Liver (tissue), 8 donors: ENCODE measurements at regions not wholly inside any gene's neighbourhood (a gene's known extent, or its start where the extent isn't known, plus 50 kb on each side); places are given as distances from the start of the nearest gene placed in this dataset.

Experiments
- DNase-seq: peaks from one replicate; pipeline ENCODE4 v3.0.0-alpha.2; 2017; ENCODE audit warnings: low spot score
- H3K27ac ChIP-seq, 2 donors: one replicate each; pipeline ENCODE4 v1.7.0; 2013; ENCODE audit warnings: inconsistent platforms in 2 of 2, low read length in 2 of 2, control low read depth in 1 of 2, low read depth in 1 of 2, mild to moderate bottlenecking in 1 of 2
- H3K27me3 ChIP-seq, 4 donors: one replicate each; pipeline versions ENCODE4 v1.6.1 to v1.7.0; 2013; ENCODE audit warnings: low read length in 3 of 4, inconsistent platforms in 1 of 4, mild to moderate bottlenecking in 1 of 4, moderate library complexity in 1 of 4; ENCODE audit not compliant: control insufficient read depth in 4 of 4, insufficient read depth in 4 of 4
- H3K36me3 ChIP-seq, 4 donors: one replicate each; pipeline versions ENCODE4 v1.6.1 to v1.7.0; 2013; ENCODE audit warnings: low read length in 3 of 4, mild to moderate bottlenecking in 3 of 4, low read depth in 1 of 4, moderate library complexity in 1 of 4; ENCODE audit not compliant: control insufficient read depth in 4 of 4, insufficient read depth in 3 of 4
- H3K4me1 ChIP-seq, 4 donors: one replicate each; pipeline versions ENCODE4 v1.6.1 to v1.7.0; 2013; ENCODE audit warnings: low read length in 3 of 4, mild to moderate bottlenecking in 3 of 4, moderate library complexity in 1 of 4; ENCODE audit not compliant: control insufficient read depth in 4 of 4, insufficient read depth in 4 of 4
- H3K4me3 ChIP-seq, 3 donors: one replicate each; pipeline versions ENCODE4 v1.6.1 to v1.7.0; 2013; ENCODE audit warnings: low read length in 3 of 3, control low read depth in 1 of 3, low read depth in 1 of 3, mild to moderate bottlenecking in 1 of 3
- H3K9ac ChIP-seq, 2 donors: one replicate each; pipeline ENCODE4 v1.7.0; 2013; ENCODE audit warnings: low read length in 2 of 2, mild to moderate bottlenecking in 2 of 2, moderate library complexity in 2 of 2, control low read depth in 1 of 2, low read depth in 1 of 2
- H3K9me3 ChIP-seq, 4 donors: one replicate each; pipeline versions ENCODE4 v1.6.1 to v1.7.0; 2013; ENCODE audit warnings: low read length in 3 of 4; ENCODE audit not compliant: control insufficient read depth in 4 of 4
- CTCF ChIP-seq: fragments of 150-350 bp; IDR thresholded peaks from 2 replicates; pipeline ENCODE4 v1.5.1; 2017; ENCODE audit warnings: improper control_type of control experiment, low read depth, low read length; ENCODE audit not compliant: missing input control
- EGR1 ChIP-seq, 2 donors: IDR thresholded peaks; 2 replicates each; pipeline ENCODE4 v1.6.1; 2016 to 2018; ENCODE audit warnings: antibody characterized with exemption in 2 of 2, low read depth in 2 of 2
- FOXA1 ChIP-seq: IDR thresholded peaks from 2 replicates; pipeline ENCODE4 v1.6.1; 2016; ENCODE audit warnings: antibody characterized with exemption
- FOXA2 ChIP-seq: IDR thresholded peaks from 2 replicates; pipeline ENCODE4 v1.6.1; 2016; ENCODE audit warnings: antibody characterized with exemption
- GABPA ChIP-seq, 2 donors: IDR thresholded peaks in 1 of 2; conservative IDR thresholded peaks in 1 of 2; 2 replicates each; pipeline ENCODE4 v1.6.1; 2016; ENCODE audit warnings: antibody characterized with exemption in 2 of 2, mild to moderate bottlenecking in 1 of 2, moderate library complexity in 1 of 2
- HNF4A ChIP-seq, 2 donors: conservative IDR thresholded peaks; 2 replicates each; pipeline ENCODE4 v1.6.1; 2016; ENCODE audit warnings: antibody characterized with exemption in 2 of 2, mild to moderate bottlenecking in 2 of 2
- HNF4G ChIP-seq: IDR thresholded peaks from 2 replicates; pipeline ENCODE4 v1.6.1; 2016; ENCODE audit warnings: antibody characterized with exemption
- JUND ChIP-seq, 2 donors: IDR thresholded peaks; 2 replicates each; pipeline ENCODE4 v1.6.1; 2016; ENCODE audit warnings: antibody characterized with exemption in 2 of 2
- MAX ChIP-seq: IDR thresholded peaks from 2 replicates; pipeline ENCODE4 v1.6.1; 2016; ENCODE audit warnings: antibody characterized with exemption
- NR2F2 ChIP-seq: IDR thresholded peaks from 2 replicates; pipeline ENCODE4 v1.6.1; 2016; ENCODE audit warnings: antibody characterized with exemption
- RAD21 ChIP-seq, 2 donors: IDR thresholded peaks; 2 replicates each; pipeline ENCODE4 v1.6.1; 2016; ENCODE audit warnings: antibody characterized with exemption in 2 of 2, mild to moderate bottlenecking in 2 of 2
- RXRA ChIP-seq, 2 donors: IDR thresholded peaks; 2 replicates each; pipeline ENCODE4 v1.6.1; 2017 to 2018; ENCODE audit warnings: antibody characterized with exemption in 2 of 2, mild to moderate bottlenecking in 1 of 2
- SP1 ChIP-seq: IDR thresholded peaks from 2 replicates; pipeline ENCODE4 v1.6.1; 2018; ENCODE audit warnings: antibody characterized with exemption, mild to moderate bottlenecking
- TAF1 ChIP-seq: conservative IDR thresholded peaks from 2 replicates; pipeline ENCODE4 v1.6.1; 2016; ENCODE audit warnings: antibody characterized with exemption, mild to moderate bottlenecking
- YY1 ChIP-seq: IDR thresholded peaks from 2 replicates; pipeline ENCODE4 v1.6.1; 2016; ENCODE audit warnings: antibody characterized with exemption, mild to moderate bottlenecking
- WGBS: extraction: QIAGEN DNeasy Blood & Tissue Kit; methylation state at CpG from one replicate; pipeline ENCODE4 v1.1.7; 2013; 5-methylcytosine and 5-hydroxymethylcytosine counted together
- TF ChIP-seq, protein P1 (sequence below): IDR thresholded peaks from 2 replicates; pipeline ENCODE4 v1.6.1; 2016; ENCODE audit warnings: antibody characterized with exemption
- TF ChIP-seq, protein P2 (sequence below): IDR thresholded peaks from 2 replicates; pipeline ENCODE4 v1.6.1; 2016; ENCODE audit warnings: antibody characterized with exemption
- TF ChIP-seq, protein P3 (sequence below): IDR thresholded peaks from 2 replicates; pipeline ENCODE4 v1.6.1; 2016; ENCODE audit warnings: antibody characterized with exemption, mild to moderate bottlenecking
- donor health status: healthy.
- donor health status: healthy.
- donor health status: healthy.
- donor health status: healthy.
- donor health status: healthy.

- Histone ChIP-seq H3K27ac (no peak overlapping the region), H3K9me3 (no peaks in the 10 kb centered on the region), H3K36me3 (no peaks in the 10 kb centered on the region), H3K9ac (no peak overlapping the region), H3K4me3 (no peak overlapping the region), H3K4me1 (no peaks in the 10 kb centered on the region), H3K27me3 (no peaks in the 10 kb centered on the region)
- DNase-seq: no peak
- TF ChIP-seq FOXA1 (no peak), EGR1 (IDR thresholded peaks at IDR 0.05; ENCODE audit: low read depth in 2 of 2) (no peak), JUND (IDR thresholded peaks at IDR 0.05) (no peak), NR2F2 (no peak), SP1 (no peak), GABPA (IDR thresholded peaks at IDR 0.05 in 1 of 2, conservative IDR thresholded peaks at IDR 0.05 in 1 of 2) (no peak), FOXA2 (no peak), YY1 (no peak), MAX (no peak), CTCF (no peak), RXRA (IDR thresholded peaks at IDR 0.05) (no peak), RAD21 (IDR thresholded peaks at IDR 0.05) (no peak), HNF4G (no peak), HNF4A (conservative IDR thresholded peaks at IDR 0.05) (no peak), TAF1 (no peak)
- TF ChIP-seq, protein P1, sequence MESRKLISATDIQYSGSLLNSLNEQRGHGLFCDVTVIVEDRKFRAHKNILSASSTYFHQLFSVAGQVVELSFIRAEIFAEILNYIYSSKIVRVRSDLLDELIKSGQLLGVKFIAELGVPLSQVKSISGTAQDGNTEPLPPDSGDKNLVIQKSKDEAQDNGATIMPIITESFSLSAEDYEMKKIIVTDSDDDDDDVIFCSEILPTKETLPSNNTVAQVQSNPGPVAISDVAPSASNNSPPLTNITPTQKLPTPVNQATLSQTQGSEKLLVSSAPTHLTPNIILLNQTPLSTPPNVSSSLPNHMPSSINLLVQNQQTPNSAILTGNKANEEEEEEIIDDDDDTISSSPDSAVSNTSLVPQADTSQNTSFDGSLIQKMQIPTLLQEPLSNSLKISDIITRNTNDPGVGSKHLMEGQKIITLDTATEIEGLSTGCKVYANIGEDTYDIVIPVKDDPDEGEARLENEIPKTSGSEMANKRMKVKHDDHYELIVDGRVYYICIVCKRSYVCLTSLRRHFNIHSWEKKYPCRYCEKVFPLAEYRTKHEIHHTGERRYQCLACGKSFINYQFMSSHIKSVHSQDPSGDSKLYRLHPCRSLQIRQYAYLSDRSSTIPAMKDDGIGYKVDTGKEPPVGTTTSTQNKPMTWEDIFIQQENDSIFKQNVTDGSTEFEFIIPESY: no peak
- TF ChIP-seq, protein P2, sequence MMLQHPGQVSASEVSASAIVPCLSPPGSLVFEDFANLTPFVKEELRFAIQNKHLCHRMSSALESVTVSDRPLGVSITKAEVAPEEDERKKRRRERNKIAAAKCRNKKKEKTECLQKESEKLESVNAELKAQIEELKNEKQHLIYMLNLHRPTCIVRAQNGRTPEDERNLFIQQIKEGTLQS: no peak
- TF ChIP-seq, protein P3, sequence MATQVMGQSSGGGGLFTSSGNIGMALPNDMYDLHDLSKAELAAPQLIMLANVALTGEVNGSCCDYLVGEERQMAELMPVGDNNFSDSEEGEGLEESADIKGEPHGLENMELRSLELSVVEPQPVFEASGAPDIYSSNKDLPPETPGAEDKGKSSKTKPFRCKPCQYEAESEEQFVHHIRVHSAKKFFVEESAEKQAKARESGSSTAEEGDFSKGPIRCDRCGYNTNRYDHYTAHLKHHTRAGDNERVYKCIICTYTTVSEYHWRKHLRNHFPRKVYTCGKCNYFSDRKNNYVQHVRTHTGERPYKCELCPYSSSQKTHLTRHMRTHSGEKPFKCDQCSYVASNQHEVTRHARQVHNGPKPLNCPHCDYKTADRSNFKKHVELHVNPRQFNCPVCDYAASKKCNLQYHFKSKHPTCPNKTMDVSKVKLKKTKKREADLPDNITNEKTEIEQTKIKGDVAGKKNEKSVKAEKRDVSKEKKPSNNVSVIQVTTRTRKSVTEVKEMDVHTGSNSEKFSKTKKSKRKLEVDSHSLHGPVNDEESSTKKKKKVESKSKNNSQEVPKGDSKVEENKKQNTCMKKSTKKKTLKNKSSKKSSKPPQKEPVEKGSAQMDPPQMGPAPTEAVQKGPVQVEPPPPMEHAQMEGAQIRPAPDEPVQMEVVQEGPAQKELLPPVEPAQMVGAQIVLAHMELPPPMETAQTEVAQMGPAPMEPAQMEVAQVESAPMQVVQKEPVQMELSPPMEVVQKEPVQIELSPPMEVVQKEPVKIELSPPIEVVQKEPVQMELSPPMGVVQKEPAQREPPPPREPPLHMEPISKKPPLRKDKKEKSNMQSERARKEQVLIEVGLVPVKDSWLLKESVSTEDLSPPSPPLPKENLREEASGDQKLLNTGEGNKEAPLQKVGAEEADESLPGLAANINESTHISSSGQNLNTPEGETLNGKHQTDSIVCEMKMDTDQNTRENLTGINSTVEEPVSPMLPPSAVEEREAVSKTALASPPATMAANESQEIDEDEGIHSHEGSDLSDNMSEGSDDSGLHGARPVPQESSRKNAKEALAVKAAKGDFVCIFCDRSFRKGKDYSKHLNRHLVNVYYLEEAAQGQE: no peak
- 75% methylated on average over 1 of the region's 1 CpG for WGBS
These were observed 166.1 kb upstream of the ETV3 start for GRCh38 chr1:157304271-157304670.

DNA sequence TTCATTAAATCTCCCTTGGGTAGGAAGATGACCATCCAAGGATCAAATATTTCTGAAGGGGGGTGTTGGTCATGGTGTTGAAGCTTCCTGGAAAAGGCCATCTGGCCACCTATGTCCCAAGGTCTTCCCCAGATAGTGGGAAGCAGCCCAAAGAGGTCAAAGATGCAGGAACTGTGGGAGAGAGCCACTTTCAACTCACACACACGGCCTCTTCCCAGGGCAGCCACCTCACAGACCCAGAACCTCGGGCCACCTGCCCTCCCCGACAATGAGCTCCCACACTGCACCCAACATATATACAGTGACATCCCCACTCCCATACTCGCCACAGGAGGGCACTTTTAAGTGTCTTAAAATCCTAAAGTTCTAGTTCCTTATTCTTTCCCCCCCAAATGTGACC, 164.5 kb upstream of the ETV3 start:
- Histone ChIP-seq H3K9me3 (no peaks in the 10 kb centered on the region), H3K9ac (no peak overlapping the region), H3K27ac (no peak overlapping the region), H3K4me3 (no peak overlapping the region), H3K4me1 (no peaks in the 10 kb centered on the region), H3K36me3 (no peaks in the 10 kb centered on the region), H3K27me3 (no peaks in the 10 kb centered on the region)
- TF ChIP-seq RAD21 (IDR thresholded peaks at IDR 0.05) (no peak), EGR1 (IDR thresholded peaks at IDR 0.05; ENCODE audit: low read depth in 2 of 2) (no peak), FOXA2 (no peak), RXRA (IDR thresholded peaks at IDR 0.05) (no peak), FOXA1 (no peak)
- no peak for DNase-seq
- WGBS: 85% methylated on average over 4 of the region's 4 CpGs
